ENCODE measurements at regions not wholly inside any gene's neighbourhood (a gene's known extent, or its start where the extent isn't known, plus 50 kb on each side); places are given as distances from the start of the nearest gene placed in this dataset.

DNA sequence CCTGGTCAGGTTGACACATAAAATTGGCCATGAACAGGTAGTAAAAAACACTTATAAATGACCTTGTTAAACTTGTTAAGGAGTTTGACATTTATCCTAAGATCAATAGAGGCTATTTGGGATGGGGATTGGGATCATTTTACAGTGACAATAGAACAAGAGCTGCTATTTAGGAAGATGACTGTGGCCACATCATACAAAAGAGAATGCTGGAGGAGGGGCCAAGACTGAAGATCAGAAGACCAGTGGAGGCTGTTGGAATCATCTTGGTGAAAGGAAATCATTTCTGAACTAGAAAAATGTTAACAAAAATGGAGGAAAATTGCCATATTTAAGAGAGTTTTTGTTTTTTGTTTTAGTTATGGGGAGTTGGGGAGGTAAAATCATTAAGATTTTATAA is 304.8 kb upstream of the TLE4 start:
- no peak for DNase-seq (ENCODE audit: low read depth in 4 of 4, low spot score in 3 of 4)

DNA sequence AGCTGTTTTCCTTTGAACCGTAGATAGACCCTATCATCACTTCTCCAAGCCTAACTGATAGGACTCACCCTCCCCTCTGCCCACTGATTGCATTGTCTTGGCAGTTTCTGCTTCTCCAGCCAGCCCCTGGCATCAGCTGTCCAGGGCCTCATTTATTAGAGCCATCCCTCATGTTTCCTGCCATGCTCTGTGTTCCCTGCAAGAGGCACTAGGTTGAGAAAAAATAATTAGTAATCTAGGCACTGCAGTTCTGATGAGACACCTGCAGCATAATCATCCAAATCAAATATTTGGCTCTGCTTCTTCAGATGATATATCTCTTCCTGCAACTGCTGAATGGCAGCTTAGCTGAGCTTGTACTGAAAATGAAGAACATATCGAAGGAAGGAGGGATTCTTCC is 303.0 kb upstream of the TLE4 start:
- no peak for DNase-seq (ENCODE audit: low read depth in 4 of 4, low spot score in 3 of 4)

DNA sequence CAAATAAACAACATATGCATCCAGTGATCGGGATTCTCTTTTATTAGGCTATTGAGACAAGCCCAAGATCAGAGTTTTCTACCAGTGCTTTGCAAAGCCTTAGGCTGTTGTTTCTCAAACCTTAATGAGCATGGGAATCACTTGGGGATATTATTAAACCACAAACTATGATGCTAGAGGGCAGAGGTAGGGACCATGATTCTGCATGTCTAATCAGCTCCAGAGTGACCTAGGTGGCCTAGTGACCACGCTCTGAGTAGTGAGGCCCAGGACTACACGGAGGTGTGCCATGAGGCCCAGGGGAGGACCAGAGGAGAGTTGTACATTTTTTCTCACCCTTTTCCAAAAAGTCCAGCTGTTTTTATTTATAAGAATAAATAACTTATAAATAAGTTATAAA is 298.5 kb upstream of the TLE4 start:
- no peak for DNase-seq (ENCODE audit: low read depth in 4 of 4, low spot score in 3 of 4)

DNA sequence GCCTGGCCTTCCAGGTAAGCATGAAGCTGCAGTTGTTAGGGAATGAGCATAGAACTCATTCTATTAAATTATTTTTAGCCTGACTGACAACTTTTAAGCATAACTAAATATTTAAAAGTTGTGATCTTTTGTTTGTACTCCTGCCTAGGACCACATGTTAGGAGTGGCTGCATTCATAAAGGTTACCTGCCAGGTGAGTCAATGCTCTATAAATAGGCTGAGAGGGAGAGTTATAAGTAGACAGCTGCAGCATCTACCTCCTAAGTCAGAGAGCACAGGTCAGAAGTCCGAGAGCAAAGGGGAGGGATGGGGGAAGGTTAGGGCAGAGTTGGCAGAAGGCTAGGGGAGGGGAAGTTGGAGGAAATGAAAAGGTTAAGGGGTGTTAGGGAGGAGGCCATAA is 292.4 kb upstream of the TLE4 start:
- no peak for DNase-seq (ENCODE audit: low read depth in 4 of 4, low spot score in 3 of 4)

DNA sequence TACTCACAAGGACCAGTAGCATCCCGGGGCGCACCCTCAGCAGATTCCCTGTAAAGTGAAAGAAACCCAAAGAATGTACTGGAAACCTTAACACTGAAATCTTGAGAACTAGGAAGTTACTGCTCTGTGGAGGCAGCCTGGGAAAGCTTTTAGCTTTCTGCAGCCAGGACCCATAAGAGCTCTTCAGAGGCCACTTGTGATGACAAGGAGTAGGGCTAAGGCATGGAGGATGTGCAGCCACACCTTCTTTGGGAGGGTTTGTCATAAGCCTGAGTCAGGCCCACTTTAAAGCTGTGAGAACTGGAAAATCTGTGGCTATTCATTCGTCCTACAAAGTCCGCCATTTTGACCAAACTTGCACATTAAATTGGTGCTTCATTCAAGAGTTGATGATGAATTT is 291.1 kb upstream of the TLE4 start:
- no peak for DNase-seq (ENCODE audit: low read depth in 4 of 4, low spot score in 3 of 4)

DNA sequence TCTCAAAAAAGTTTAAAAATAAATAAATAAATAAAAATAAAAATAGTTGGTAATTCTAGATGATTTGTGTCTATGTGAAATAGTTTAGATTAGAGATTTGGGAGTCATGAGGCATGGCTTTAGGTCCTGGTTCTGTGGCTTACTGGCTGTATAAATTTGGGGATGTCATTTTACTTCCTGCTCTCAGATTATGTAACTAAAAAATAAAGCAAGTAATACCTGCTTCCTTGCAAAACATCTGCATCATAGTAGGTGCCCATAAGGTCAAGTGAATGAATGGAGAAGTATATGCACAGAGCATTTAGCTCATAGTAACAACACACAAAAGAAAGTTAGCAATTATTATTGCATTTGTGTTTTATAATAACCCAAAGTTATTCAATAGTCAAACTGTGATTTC is 287.7 kb upstream of the TLE4 start:
- no peak for DNase-seq (ENCODE audit: low read depth in 4 of 4, low spot score in 3 of 4)

DNA sequence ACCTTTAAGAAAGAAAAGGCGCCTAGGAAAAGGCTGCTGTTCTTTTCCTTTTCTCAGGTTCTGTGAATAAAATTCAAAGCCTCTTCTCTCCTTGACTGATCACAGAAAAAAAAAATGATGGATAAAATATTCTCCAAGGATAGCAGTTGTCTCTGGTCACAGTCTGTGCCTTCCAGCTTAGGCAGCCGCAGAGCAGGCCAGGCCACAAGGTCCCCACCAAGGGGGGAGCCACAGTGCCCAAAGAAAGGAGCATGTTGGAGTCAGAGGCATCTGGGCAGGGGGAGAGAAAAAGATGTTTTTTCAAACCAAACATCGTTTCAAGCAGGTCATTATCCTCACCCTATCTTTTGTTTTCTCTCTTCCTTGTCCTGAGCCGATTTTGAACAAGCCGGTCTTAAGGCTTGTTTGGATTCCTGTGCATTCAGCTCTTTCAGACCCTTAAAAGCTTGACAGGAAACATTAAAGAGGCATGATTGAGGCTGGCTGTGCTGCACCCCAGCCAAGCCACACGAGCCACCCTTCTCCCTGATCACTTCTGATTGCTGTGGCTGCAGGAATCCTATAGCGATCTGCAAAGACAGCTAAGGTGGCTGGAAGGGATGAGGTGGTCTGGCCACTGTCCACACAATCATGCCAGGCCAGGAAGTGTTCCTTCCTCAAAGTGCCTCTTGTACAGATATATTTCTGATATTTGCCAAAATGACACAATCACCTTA is 284.6 kb upstream of the TLE4 start:
- DNase-seq (ENCODE audit: low read depth in 4 of 4, low spot score in 3 of 4): no peak

DNA sequence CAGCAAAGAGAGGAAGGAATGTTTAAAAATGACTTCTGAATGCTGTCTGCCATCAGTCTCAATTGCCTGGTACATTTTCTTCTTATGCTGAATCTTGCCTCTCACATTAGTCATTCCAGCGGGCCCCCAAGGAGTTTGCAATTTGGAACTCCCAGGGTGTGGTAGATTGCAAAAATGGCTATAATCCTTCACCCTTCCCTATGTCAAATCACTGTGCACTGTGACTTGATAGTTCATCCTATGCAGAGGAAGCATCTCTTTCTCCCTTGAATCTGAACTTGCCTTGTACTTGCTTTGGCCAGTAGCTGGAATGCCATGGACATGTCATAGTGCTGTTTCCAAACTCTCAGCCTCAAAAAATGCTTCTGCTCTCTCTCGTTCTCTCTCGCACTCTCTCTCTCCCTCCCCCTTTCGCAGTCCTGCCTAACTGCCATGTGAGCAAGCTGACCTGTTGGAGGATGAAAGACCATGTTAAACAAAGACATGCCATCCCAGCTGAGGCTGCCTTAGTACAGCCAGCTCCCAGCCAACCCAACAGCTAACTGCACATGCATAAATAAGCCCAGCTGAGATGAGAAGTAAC is 284.0 kb upstream of the TLE4 start:
- DNase-seq (ENCODE audit: low read depth in 4 of 4, low spot score in 3 of 4): no peak

DNA sequence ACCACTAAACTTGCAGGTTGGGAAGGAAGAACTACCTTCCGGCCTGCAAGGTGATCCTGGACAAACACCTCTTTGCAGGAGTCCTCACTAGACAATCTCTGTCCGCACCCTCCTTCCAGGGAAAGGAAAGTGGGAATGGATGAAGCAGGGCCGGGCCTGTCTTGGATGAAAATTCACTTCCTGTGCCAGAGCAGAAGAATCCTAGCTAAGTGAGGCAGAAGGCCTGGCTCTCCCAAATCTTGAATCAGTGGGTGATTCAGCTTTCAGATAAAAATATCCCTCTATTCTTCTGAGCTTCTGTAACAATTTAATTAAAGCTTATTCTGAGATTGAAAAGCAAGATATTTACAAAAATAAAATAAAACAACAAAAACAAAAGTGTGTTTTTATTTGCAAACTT is 281.9 kb upstream of the TLE4 start:
- no peak for DNase-seq (ENCODE audit: low read depth in 4 of 4, low spot score in 3 of 4)

DNA sequence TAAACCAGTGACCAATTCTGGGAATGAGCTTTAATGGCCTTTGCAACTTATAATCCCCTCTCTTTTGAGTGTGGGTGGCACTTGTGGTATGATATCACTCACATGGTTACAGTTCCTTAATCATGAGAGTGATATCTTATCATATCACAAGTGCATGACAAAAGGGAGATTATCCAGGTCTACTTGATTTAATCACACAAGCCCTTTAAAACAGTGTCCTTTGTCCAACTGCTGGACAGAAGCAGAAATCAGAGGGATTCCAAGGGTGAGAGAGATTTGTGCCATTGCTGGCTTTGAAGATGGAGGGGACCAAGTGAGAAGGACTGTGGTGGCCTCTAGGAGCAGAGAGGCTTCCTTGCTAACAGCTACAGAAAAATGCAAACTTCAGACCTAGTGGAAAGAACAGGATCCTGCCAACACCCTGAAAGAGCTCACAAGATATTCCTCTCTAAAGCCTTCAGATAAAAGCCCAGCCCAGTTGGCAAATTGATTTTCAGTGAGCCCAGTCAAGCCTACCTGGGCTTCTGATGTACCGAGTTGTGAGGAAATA is 279.0 kb upstream of the TLE4 start:
- DNase-seq (ENCODE audit: low read depth in 4 of 4, low spot score in 3 of 4): no peak

DNA sequence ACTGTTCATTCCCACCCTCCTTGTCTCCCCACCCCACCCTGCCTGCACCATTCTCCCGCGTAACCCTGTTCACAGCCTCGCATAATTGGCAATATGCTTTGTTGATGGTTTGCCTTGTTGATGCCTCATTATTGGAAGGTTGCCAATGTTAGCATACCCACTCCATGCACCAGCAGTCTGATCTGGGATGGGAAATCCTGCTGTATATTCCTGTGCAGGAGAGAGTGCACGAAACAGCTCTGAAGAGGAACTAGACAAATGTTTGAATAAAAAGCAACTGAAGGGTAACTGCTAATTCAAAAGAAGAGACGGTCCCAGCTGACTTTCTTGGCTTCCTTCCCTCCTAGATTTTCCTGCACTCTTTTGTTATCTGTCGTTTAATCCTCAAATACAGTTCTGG is 271.7 kb upstream of the TLE4 start:
- no peak for DNase-seq (ENCODE audit: low read depth in 4 of 4, low spot score in 3 of 4)

DNA sequence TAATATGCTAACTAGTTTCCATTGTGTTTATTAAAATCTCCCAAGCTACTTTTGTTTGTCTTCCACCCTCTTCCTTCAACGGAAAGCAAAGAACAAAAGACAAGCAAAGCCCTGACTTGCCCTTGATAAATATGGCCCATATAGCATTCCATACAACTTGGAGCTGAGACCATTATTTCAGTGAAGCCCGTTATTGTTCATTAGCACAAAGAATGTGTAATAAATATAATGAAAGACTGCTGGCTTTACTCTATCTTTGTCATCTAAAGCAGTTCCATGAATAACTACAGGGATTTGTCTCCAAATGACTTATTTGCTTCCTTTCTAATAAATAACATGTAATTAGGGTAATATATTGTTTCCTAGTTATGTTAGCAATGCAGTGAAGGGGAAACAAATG is 270.7 kb upstream of the TLE4 start:
- peak; percentile 26 to 43 (median 34) for DNase-seq (ENCODE audit: low read depth in 4 of 4, low spot score in 3 of 4)

DNA sequence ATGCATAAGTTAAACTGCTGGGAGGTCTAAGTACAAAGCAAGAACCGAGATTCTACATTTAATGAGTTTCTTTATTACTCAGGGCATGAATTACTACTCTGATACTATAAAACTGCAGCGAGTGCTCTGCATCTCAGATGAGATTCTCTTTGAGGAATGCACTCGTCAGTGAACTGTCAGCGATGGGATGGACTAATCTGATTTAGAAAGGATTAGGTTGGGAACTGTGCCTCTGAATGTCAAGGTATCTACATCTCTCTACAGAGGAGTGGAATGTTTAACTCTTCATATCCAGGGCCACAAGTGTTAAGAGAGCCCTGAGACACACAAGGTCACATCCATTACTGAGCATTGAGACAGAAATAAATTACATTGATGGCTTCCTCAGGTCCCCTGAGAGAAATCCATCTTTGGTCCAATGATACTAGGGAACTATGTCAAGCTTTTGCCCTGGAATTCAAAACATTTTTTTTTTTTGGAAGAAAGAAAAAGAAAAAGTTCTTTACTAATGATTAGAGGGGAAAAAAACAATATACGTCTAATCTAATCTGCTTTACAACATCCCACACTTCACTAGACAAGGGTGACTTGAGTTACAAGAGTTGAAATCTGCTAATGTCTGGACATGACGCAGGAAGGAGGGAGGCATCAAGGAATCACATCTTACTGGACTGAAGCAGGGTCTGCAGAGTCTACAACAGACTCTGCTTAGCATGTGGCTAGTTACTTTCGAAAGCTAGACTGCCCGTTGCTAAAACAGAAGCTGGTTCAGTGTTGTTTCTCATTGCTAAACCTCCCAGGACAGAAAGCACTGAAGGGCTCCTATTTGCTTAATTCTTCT is 270.0 kb upstream of the TLE4 start:
- peak; percentile 34 to 59 (median 50) for DNase-seq (ENCODE audit: low read depth in 4 of 4, low spot score in 3 of 4)

DNA sequence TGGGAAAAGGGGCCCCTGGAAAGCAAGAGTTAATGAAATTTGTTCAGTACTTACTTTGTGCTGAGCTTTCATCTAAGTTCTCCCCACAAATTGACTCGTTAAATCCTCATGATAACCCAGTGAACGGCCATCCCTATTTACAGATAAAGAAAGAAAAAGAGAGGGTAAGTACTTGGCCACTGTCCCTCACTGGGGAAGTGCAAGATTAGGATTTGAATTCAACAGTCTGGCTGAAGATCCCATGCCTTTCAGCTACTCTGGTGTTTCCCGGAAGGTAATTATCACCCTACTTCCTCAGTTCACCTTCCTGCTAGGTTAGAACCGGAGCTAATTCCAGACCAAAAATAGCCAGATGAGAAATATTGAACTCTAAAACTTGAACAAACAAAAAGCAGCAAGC is 269.2 kb upstream of the TLE4 start:
- no peak for DNase-seq (ENCODE audit: low read depth in 4 of 4, low spot score in 3 of 4)

DNA sequence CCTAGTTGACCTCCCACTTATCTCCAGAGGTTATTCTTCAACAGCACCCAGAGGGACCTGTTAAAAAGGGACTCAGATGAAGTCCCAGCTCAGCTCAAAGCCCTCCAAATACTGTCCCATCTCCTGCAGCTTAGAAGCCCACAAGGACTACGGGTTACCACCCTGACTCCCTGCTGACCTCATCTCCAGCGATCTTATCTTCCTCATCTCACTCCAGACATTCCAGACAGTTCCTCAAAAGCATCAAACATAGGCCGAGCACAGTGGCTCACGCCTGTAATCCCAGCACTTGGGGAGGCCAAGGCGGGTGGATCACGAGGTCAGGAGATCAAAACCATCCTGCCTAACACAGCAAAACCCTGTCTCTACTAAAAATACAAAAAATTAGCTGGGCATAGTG is 263.8 kb upstream of the TLE4 start:
- DNase-seq (ENCODE audit: low read depth in 4 of 4, low spot score in 3 of 4): no peak

DNA sequence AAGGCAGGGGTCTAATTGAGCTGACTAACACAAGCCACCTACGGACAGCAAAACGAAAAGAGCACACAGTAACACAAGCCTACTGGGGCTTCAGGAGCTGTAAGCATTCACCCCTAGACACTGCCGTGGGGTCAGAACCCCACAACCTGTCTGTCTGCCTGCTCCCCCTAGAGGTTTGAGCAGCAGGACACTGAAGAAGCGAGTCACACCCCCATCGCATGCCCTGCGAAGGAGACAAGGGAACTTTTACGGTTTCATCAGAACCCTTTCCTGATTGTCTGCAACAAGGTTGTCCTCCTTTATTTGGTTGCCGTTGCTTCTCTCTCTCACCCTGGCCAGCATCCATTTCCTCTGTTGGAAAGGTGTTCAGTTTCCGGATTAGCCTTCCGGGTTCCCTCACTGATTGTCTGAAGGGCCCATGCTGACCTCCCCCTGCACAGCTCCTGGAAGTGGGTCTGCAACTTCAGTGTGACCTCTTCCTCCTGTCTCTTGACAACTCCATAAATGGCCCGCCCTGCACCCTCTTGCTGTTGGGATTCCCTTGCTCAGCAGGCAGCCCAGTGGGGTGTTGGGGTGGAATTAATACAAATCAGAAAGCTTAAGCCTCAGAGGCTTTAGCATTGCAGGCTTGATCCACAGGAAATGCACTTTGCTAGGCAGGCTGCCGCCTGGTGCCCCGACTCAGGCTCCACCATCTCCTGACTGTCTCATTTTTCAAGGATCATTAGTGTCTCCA is 258.9 kb upstream of the TLE4 start:
- DNase-seq (ENCODE audit: low read depth in 4 of 4, low spot score in 3 of 4): no peak

DNA sequence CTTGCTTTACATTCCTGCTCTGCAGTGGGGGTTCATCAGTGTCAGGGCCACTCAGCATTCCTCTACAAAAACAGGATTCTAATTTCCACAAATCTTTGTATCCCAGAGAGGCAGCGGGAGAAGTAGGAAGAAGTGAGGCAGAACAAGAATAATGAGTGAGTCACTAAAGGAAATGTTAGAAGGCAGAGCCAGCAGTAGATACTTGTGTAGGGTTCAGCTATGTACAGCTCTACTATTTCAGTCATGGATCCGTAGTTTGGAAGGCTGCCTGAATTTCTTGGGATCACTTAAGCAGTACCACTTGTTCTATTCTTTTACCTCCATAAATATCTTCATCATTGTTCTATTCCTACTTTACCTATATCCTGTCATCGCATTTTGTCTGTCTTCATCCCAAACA is 246.3 kb upstream of the TLE4 start:
- DNase-seq (ENCODE audit: low read depth in 4 of 4, low spot score in 3 of 4): no peak

DNA sequence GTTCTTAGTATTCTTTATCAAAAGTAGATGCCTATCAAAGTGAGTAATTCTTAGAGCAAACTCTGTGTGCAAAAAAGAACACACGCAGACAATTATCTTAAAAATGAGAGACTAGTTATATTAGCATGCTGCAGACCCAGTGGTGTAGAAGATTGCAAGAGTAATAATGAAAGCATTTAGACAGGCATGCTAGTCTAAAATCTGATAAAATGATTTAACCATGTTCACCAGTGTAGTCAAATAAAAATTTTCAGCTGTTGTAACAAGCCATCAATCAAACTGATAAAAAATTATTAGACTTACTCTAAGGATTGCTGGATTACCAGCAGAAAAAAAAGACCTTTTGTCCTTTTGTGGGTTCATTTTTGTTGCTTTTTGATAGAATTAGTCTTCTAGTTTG is 241.9 kb upstream of the TLE4 start:
- no peak for DNase-seq (ENCODE audit: low read depth in 4 of 4, low spot score in 3 of 4)

DNA sequence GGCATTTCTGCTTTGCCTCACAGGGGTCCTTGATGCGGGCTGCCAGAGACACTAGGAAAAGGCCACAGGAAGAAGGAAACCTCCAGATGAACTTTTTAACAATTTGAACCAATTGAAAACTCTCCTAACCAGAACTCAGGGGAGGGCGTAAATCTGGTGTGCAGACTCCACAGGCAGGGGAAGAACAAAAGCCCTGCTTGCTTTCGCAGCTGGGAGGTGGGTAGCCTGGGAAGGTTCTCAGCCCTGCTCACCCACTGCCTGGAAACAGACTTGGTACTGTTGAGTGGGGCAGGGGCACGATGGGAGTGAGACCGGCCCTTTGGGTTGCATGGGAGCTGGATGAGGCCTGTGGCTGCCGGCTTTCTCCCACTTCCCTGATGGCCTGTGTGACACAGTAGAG is 237.8 kb upstream of the TLE4 start:
- DNase-seq (ENCODE audit: low read depth in 4 of 4, low spot score in 3 of 4): no peak

DNA sequence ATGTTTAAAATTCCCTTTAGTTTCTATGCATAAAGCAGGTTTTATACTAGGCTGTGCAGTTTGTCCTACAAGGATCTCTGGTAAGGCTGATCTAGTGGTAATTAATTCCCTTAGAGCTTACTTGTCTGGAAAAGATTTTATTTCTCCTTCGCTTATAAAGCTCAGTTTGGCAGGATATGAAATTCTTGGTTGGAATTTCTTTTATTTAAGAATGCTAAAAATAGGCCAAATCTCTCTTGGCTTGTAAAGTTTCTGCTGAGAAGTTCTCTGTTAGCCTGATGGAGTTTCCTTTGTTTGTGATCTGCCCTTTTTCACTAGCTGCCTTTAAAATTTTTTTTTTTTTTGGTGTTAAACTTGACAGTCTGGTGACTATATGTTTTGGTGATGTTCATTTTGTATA is 237.1 kb upstream of the TLE4 start:
- DNase-seq (ENCODE audit: low read depth in 4 of 4, low spot score in 3 of 4): no peak

DNA sequence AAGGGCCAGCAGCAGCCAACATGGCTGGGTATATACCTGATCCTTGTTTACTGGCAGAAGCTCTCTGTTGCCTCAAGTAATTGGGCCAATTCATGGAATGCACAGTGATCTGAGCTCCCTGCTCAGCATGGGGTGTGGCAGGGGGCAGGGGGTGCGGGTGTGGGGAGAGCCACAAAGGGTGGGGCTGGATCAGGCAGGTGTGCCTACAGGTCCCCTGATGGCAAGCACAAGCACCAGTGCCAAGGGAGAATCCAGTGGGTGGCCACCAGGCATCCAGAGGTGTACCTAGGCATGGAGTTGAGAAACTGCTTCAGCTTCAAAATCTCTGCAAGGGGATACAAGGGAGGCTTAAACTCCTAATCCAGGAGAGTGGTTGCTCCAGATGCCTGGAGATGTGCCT is 235.8 kb upstream of the TLE4 start:
- DNase-seq (ENCODE audit: low read depth in 4 of 4, low spot score in 3 of 4): no peak

Measured in left renal pelvis (tissue), 4 donors.